Occipital lobe (tissue), 1 donor: ENCODE measurements at regions not wholly inside any gene's neighbourhood (a gene's known extent, or its start where the extent isn't known, plus 50 kb on each side); places are given as distances from the start of the nearest gene placed in this dataset.

Source experiments
- DNase-seq: peaks from one replicate; lab custom pipeline; 2025; lab: John Stamatoyannopoulos, UW

GRCh38 chr3:72593881-72594397 lies 254.3 kb downstream of the SHQ1 start:
- no peak for DNase-seq

GRCh38 chr3:72591522-72592421 lies 256.5 kb downstream of the SHQ1 start:
- DNase-seq = no peak

DNA sequence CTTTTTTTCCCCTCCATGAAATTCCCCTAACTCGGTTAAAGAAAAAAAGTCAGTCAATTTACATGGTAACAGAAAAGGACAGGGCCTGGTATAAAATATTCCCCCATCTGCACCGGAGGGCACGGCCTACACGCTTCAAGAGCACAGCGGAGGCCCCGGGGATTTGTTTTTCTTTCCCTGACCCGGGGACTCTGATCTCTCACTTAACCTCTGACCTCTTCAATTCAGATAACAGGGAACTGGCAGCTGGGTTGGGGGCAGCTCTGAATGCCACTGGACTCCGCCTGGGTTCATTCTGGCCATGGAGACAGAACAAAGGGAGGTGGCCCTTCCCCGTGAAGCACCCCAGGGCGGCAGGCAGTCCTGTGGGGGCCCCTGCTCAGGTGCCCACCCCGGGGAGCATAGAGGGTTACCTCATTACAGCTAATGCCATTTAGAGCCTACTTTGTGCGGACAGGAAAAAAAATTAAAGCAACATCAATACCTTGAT lies 257.5 kb downstream of the SHQ1 start:
- DNase-seq = no peak

GRCh38 chr3:72587282-72587681 lies 261.0 kb downstream of the SHQ1 start:
- no peak for DNase-seq

GRCh38 chr3:72586694-72587093 lies 261.6 kb downstream of the SHQ1 start:
- DNase-seq = no peak

GRCh38 chr3:72585966-72586365 lies 262.3 kb downstream of the SHQ1 start:
- no peak for DNase-seq

- DNase-seq = no peak
Measured at GRCh38 chr3:72584262-72584661, 264.0 kb downstream of the SHQ1 start.

GRCh38 chr3:72582963-72583362 lies 265.3 kb downstream of the SHQ1 start:
- DNase-seq = no peak

- DNase-seq = no peak
Measured at GRCh38 chr3:72582211-72582878, 265.9 kb downstream of the SHQ1 start.

DNA sequence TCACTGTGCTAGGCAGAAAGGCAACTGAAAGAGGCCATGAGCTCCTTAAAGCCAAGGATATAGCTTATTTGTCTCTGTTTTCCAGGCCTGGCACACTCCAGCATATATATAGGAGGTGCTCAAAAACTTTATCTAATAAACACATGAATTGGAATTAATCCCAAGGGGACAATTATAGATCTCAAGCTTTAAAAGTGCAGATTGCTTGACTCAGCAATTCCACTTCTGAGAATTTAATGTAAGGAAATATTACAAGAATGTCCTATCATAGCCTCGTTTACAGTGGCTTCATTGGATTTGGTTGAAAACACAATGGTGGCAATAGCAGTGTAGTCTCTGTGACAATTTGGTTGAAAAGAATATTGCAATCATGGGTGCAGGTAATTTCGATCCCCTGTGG lies 267.3 kb downstream of the SHQ1 start:
- no peak for DNase-seq

GRCh38 chr3:72580246-72580756 lies 267.9 kb downstream of the SHQ1 start:
- no peak for DNase-seq

GRCh38 chr3:72579581-72580245 lies 268.5 kb downstream of the SHQ1 start:
- DNase-seq = no peak

DNA sequence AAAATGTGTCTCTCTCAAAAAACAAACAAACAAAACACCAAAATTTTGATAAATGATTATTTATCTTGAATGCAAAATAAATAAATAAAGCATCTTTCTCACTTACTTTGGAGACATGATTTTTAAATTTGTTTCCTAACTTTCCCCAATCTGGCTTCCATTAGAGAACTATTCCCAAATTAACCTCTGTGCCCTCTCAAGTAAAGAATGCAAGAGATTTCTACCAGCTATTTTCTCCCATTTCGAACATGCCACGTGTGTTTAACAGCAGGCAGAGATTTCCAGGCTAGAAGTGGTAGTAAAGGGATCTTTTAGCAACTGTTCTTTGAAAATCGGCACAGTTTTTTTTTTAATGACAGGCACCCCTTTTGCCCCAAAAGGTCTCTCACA lies 269.1 kb downstream of the SHQ1 start:
- DNase-seq = no peak

DNA sequence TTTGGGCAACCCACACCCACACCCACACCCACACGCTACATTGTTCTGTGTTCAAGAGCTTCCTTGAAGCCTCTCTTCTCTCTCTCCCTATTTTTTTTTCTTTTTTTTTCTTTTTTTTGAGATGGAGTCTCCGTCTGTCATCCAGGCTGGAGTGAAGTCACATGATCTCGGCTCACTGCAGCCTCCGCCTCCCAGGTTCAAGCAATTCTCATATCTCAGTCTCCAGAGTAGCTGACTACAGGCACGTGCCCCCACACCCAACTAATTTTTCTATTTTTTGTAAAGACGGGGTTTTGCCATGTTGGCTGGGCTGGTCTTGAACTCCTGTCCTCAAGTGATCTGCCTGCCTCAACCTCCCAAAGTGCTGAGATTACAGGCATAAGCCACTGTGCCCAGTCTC lies 271.1 kb downstream of the SHQ1 start:
- no peak for DNase-seq

DNA sequence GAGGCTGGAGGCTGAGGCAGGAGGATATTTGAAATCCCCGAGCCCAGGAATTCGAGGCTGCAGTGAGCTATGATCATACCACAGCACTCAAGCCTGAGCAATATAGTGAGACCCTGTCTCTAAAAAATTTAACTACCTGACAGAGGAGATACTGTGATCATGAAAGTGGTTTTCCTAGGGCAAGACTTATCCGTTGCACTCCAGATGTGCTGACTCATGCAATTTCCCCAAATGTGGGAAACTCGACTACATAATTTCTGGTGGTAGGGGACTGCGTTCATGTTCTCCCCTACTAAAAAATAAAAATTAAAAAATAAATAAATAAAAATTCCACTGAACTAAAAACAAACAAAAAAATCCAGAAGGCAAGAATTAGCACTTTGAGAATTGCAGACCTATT lies 271.7 kb downstream of the SHQ1 start:
- DNase-seq = no peak

GRCh38 chr3:72574144-72574543 lies 274.1 kb downstream of the SHQ1 start:
- DNase-seq = no peak

DNA sequence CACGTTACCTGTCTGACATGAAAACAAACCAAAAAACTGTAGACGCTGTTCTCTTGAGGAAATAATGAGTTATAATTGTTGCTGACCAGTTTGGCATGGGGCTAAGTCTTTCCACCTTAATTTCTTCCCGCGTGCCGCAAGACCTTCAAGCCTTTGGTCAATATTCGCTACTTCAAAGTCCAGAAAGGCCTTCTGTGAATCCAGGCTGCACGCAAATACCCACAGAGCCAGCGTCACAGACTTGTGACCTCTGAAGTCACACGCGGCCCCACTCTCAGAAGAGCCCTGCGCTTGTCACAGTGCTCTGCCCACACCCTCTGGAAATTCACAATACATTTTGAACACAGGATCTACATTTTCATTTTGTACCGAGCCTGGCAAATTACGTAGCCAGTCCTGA lies 275.2 kb downstream of the SHQ1 start:
- no peak for DNase-seq

DNA sequence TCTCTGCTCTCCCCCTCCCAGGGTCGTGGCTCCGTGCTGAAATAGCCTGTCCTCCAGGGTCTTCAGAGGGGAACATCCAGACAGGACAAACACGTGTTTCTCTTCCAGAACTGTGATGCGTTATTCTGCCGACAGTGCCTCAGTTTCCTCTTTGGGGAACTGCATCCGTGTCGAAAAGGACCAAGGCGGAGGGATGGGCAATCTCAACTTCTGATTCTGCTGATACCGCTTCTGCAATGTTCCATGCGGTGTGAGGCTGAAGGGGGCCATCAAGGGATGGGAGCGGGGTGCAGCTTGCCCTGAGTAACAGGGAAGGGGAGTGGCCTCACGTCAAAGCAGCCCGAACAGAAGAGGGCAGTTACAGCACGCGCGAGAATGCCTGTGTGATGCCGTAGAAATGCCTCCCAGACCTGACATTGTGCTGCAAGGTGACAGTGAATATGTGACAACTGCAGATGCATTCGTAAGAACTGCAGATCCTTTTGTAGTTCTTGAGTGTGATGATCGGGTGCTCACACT lies 275.7 kb downstream of the SHQ1 start:
- no peak for DNase-seq

GRCh38 chr3:72571638-72572114 lies 276.6 kb downstream of the SHQ1 start:
- DNase-seq = no peak

DNA sequence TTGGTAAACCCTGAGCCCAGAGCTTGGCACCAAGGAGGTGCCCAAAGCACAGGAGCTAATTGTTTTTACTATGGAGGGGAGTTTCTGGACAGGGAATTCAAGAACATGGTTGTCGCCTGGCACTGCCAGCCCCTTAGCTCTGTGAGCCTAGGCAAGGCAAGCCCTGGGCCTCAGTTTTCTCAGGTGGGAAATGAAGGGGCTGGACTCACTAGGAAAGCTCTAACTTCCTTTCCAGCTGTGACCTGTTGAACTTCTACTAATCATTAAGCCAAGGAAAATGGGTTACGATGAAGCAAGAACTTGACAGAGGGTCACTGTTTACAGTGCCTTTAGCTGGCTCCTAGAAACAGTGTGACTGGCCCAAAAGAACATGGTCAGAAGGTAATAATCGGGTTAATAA lies 277.2 kb downstream of the SHQ1 start:
- DNase-seq = no peak

DNA sequence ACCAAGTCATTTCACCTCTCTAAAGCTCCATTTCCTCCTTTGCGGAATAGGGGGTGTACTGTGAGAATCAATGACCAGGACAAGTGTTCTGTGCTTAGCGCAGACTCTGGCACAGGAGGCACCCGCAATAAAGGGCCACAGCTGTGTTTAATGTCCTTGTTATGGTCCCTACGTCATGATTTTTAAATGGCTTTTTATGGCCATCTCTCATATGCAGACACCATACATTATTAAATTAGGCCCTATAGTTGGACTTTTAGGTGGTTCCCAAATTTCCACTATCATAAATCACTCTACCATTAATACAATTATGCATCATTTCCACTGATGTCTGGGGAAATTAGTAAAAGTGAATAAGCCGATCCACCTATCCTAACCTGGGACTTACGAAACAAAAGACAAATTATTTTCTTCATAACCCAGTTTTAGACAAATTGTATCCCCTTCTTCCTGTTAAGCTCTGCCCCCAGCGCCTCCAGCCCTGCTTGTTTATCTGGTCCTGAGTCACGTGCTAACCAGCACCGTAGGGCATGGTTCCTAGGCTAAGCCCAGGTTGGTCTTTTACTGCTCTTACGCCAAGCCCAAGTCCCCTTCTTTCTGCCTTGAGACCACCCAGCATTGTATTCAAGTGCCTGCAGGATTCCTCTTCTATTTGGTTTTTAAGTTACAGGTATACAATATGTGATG lies 278.3 kb downstream of the SHQ1 start:
- no peak for DNase-seq
